IMR-90 (cell line): ENCODE measurements at regions not wholly inside any gene's neighbourhood (a gene's known extent, or its start where the extent isn't known, plus 50 kb on each side); places are given as distances from the start of the nearest gene placed in this dataset.

Experiments
- ATAC-seq: fragments of 200-7000 bp; cut with Tn5 transposase; 2 replicates; pipeline ENCODE4 v1.9.1; 2020; ENCODE audit warnings: low read depth, mild to moderate bottlenecking, moderate library complexity
- BruUV-seq: library from RNA; stranded (reverse); fragments of 400-500 nt; replicated peaks from 2 replicates; lab custom pipeline; 2021; lab: Mats Ljungman, UMichigan
- CTCF ChIA-PET: fragments of 300-600 bp; formaldehyde crosslinking; extraction: SDS; loops from one replicate; lab custom pipeline; 2021; ENCODE audit warnings: antibody characterized with exemption; lab: Yijun Ruan, JAX
- POLR2A ChIA-PET: fragments of 300-600 bp; sonication (Branson Sonifier 250); formaldehyde crosslinking; loops from one replicate; lab custom pipeline; 2022; ENCODE audit warnings: antibody characterized with exemption; ENCODE audit not compliant: unreplicated experiment; lab: Charles Lee
- DNase-seq: peaks from one replicate; pipeline ENCODE4 v3.0.0; 2013
- H2AFZ ChIP-seq: replicated peaks from 2 replicates; pipeline ENCODE3; 2013; ENCODE audit warnings: low read length, mild to moderate bottlenecking; ENCODE audit not compliant: poor library complexity
- H2AK5ac ChIP-seq: 2 replicates; pipeline ENCODE4 v1.6.1; 2013; ENCODE audit warnings: low read depth, low read length, inconsistent platforms
- H2AK9ac ChIP-seq: replicated peaks from 2 replicates; pipeline ENCODE3; 2013; ENCODE audit warnings: mild to moderate bottlenecking, low read depth, low read length, moderate library complexity; ENCODE audit not compliant: poor library complexity
- H2BK120ac ChIP-seq: 2 replicates; pipeline ENCODE4 v1.6.1; 2013; ENCODE audit warnings: low read depth, low read length, inconsistent platforms
- H2BK15ac ChIP-seq: 3 replicates; pipeline ENCODE4 v1.6.1; 2013; ENCODE audit warnings: low read depth, low read length, inconsistent platforms
- H2BK20ac ChIP-seq: 2 replicates; pipeline ENCODE4 v1.6.1; 2013; ENCODE audit warnings: low read depth, mild to moderate bottlenecking, inconsistent platforms, low read length, moderate library complexity
- H2BK5ac ChIP-seq: 2 replicates; pipeline ENCODE4 v1.6.1; 2013; ENCODE audit warnings: mild to moderate bottlenecking, low read depth, low read length, inconsistent platforms; ENCODE audit not compliant: poor library complexity, severe bottlenecking
- H3K14ac ChIP-seq: replicated peaks from 2 replicates; pipeline ENCODE4 v1.6.1; 2013; ENCODE audit warnings: low read depth, low read length, inconsistent platforms
- H3K18ac ChIP-seq: 2 replicates; pipeline ENCODE4 v1.6.1; 2013; ENCODE audit warnings: low read depth, low read length, control low read depth
- H3K23ac ChIP-seq: 2 replicates; pipeline ENCODE4 v1.6.1; 2013; ENCODE audit warnings: low read depth, low read length, inconsistent platforms
- H3K27ac ChIP-seq: 2 replicates; pipeline ENCODE4 v1.5.1; 2013; ENCODE audit warnings: mild to moderate bottlenecking, control low read depth, low read length; ENCODE audit not compliant: insufficient read depth
- H3K27me3 ChIP-seq: 2 replicates; pipeline ENCODE4 v1.6.1; 2013; ENCODE audit warnings: low read length; ENCODE audit not compliant: control insufficient read depth, insufficient read depth
- H3K36me3 ChIP-seq: 2 replicates; pipeline ENCODE4 v1.6.1; 2013; ENCODE audit warnings: low read length, mixed read lengths; ENCODE audit not compliant: control insufficient read depth, insufficient read depth
- H3K4ac ChIP-seq: 2 replicates; pipeline ENCODE4 v1.6.1; 2013; ENCODE audit warnings: low read depth, low read length, inconsistent platforms
- H3K4me1 ChIP-seq: 2 replicates; pipeline ENCODE4 v1.6.1; 2013; ENCODE audit warnings: low read length, mixed read lengths; ENCODE audit not compliant: control insufficient read depth, insufficient read depth
- H3K4me2 ChIP-seq: 2 replicates; pipeline ENCODE4 v1.6.1; 2013; ENCODE audit warnings: low read depth, mild to moderate bottlenecking, control low read depth, low read length, moderate library complexity
- H3K4me3 ChIP-seq: 2 replicates; pipeline ENCODE4 v1.5.1; 2013; ENCODE audit warnings: low read depth, mild to moderate bottlenecking, control low read depth, low read length, moderate library complexity; ENCODE audit not compliant: insufficient read depth
- H3K56ac ChIP-seq: 2 replicates; pipeline ENCODE4 v1.6.1; 2013; ENCODE audit warnings: low read length, inconsistent platforms; ENCODE audit not compliant: insufficient read depth; ENCODE audit errors: extremely low read depth
- H3K79me1 ChIP-seq, 2 experiments: 2 replicates each; pipeline ENCODE4 v1.6.1; 2013; ENCODE audit warnings: low read length in 2 of 2, inconsistent platforms in 1 of 2, low read depth in 1 of 2
- H3K9ac ChIP-seq: 2 replicates; pipeline ENCODE4 v1.6.1; 2013; ENCODE audit warnings: low read depth, low read length, control low read depth
- H3K9me1 ChIP-seq: 2 replicates; pipeline ENCODE4 v1.6.1; 2013; ENCODE audit warnings: low read length, inconsistent platforms; ENCODE audit not compliant: insufficient read depth
- H3K9me3 ChIP-seq: 2 replicates; pipeline ENCODE4 v1.6.1; 2013; ENCODE audit warnings: low read length; ENCODE audit not compliant: control insufficient read depth, insufficient read depth
- H4K20me1 ChIP-seq: 2 replicates; pipeline ENCODE4 v1.6.1; 2013; ENCODE audit warnings: low read length, inconsistent platforms; ENCODE audit not compliant: insufficient read depth
- H4K5ac ChIP-seq: 2 replicates; pipeline ENCODE4 v1.6.1; 2013; ENCODE audit warnings: mild to moderate bottlenecking, low read depth, low read length, control low read depth
- H4K8ac ChIP-seq, 2 experiments: 2 replicates each; pipeline ENCODE4 v1.6.1; 2013; ENCODE audit warnings: low read depth in 2 of 2, low read length in 2 of 2, control low read depth in 1 of 2, inconsistent platforms in 1 of 2
- H4K91ac ChIP-seq: 2 replicates; pipeline ENCODE4 v1.6.1; 2013; ENCODE audit warnings: low read depth, low read length, inconsistent platforms; ENCODE audit not compliant: insufficient read depth
- BHLHE40 ChIP-seq: fragments of 150-350 bp; IDR thresholded peaks from 2 replicates; pipeline ENCODE4 v1.6.1; 2016; ENCODE audit warnings: mild to moderate bottlenecking, low read depth, low read length
- FOS ChIP-seq: fragments of 150-350 bp; IDR thresholded peaks from 2 replicates; pipeline ENCODE4 v1.6.1; 2016; ENCODE audit warnings: low read depth, low read length
- MAFK ChIP-seq: IDR thresholded peaks from 2 replicates; pipeline ENCODE4 v1.6.1; 2012; ENCODE audit warnings: low read depth, low read length, improper control_type of control experiment
- MXI1 ChIP-seq: IDR thresholded peaks from 2 replicates; pipeline ENCODE4 v1.6.1; 2012; ENCODE audit warnings: low read depth, mild to moderate bottlenecking, low read length, moderate library complexity, borderline replicate concordance
- POLR2A ChIP-seq: IDR thresholded peaks from 2 replicates; pipeline ENCODE4 v1.6.1; 2012; ENCODE audit warnings: mild to moderate bottlenecking, low read depth, low read length
- RCOR1 ChIP-seq: IDR thresholded peaks from 2 replicates; pipeline ENCODE4 v1.6.1; 2012; ENCODE audit warnings: mild to moderate bottlenecking, low read length, improper control_type of control experiment; ENCODE audit not compliant: insufficient replicate concordance
- RFX5 ChIP-seq: IDR thresholded peaks from 2 replicates; pipeline ENCODE4 v1.8.0; 2012; ENCODE audit warnings: low read depth, mild to moderate bottlenecking, low read length, moderate library complexity
- WGBS, 2 experiments: methylation state at CpG; one replicate each; pipeline versions ENCODE4 v1.1.5 to v1.1.7; 2013; ENCODE audit warnings: missing lambda C conversion rate in 2 of 2; ENCODE audit not compliant: insufficient read length in 1 of 2; ENCODE audit errors: extremely low coverage in 2 of 2; 5-methylcytosine and 5-hydroxymethylcytosine counted together
- dilution Hi-C: fragments of 300-500 bp; cut with HindIII; formaldehyde crosslinking; loops from one replicate; pipeline ENCODE4 v1.14.3; 2018; ENCODE audit warnings: low sequenced_read_pairs; ENCODE audit not compliant: unreplicated experiment
- in situ Hi-C: fragments of 300-500 bp; cut with MboI; formaldehyde crosslinking; loops from 3 replicates; pipeline ENCODE4 v1.14.3; 2019; ENCODE audit warnings: low sequenced_read_pairs, inconsistent platforms, mixed read lengths
- intact Hi-C: fragments of 100-400 bp; cut with micrococcal nuclease; formaldehyde crosslinking; loops from 2 replicates; pipeline ENCODE4 v1.10.0; 2022
- TF ChIP-seq, protein P1 (sequence below): fragments of 150-350 bp; IDR thresholded peaks from 2 replicates; pipeline ENCODE4 v1.6.1; 2017; ENCODE audit warnings: mild to moderate bottlenecking, antibody characterized with exemption, low read length, low read depth
- TF ChIP-seq, protein P2 (sequence below): fragments of 150-350 bp; IDR thresholded peaks from 2 replicates; pipeline ENCODE4 v1.6.1; 2016; ENCODE audit warnings: low read depth, mild to moderate bottlenecking, low read length, moderate library complexity, borderline replicate concordance
- TF ChIP-seq, protein P3 (sequence below): conservative IDR thresholded peaks from 2 replicates; pipeline ENCODE4 v1.5.1; 2012; ENCODE audit warnings: mild to moderate bottlenecking, low read depth, low read length, improper control_type of control experiment

DNA sequence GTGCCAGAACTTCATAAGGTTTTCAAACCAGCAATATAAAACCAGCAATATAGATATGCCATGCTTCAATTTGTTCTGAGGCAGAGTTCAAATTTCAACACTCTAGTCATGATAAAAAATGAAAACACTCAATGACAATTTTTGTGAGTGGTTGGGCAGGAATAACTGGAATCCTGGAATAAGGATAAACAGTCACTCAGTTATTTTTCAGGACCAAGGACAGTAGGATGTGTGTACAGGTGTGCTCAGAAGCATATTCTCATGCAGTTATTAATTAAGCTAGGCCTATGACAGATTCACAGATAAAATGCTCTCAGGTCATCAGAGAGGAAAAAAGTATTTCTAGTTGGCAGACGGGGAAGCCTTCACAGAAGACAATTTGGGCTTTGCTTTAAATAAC lies 117.3 kb upstream of the PPP2R2B start:
- Histone ChIP-seq H3K23ac (no peak overlapping the region), H3K27ac (no peak overlapping the region), H2BK20ac (no peak overlapping the region), H4K91ac (no peak overlapping the region), H2BK120ac (no peak overlapping the region), H3K9ac (no peak overlapping the region), H3K56ac (no peak overlapping the region), H2AK5ac (no peak overlapping the region), H2AFZ (no peak overlapping the region), H3K18ac (no peak overlapping the region), H4K5ac (no peak overlapping the region), H3K9me3 (peaks cover 11% of the 10 kb centered on the region), H3K27me3 (no peaks in the 10 kb centered on the region), H2AK9ac (no peak overlapping the region), H3K4me2 (no peak overlapping the region), H4K8ac (no peak overlapping the region), H3K36me3 (no peaks in the 10 kb centered on the region), H3K4ac (no peak overlapping the region), H2BK15ac (no peak overlapping the region), H3K4me3 (no peak overlapping the region), H3K9me1 (no peaks in the 10 kb centered on the region), H3K79me1 (no peaks in the 10 kb centered on the region), H4K20me1 (no peaks in the 10 kb centered on the region), H3K4me1 (no peaks in the 10 kb centered on the region), H3K14ac (no peak overlapping the region), H2BK5ac (no peak overlapping the region)
- intact Hi-C loops = no loop called here
- TF ChIP-seq MXI1 = no peak
- no peak for TF ChIP-seq RCOR1
- TF ChIP-seq, protein P1, sequence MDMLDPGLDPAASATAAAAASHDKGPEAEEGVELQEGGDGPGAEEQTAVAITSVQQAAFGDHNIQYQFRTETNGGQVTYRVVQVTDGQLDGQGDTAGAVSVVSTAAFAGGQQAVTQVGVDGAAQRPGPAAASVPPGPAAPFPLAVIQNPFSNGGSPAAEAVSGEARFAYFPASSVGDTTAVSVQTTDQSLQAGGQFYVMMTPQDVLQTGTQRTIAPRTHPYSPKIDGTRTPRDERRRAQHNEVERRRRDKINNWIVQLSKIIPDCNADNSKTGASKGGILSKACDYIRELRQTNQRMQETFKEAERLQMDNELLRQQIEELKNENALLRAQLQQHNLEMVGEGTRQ = no peak
- TF ChIP-seq, protein P2, sequence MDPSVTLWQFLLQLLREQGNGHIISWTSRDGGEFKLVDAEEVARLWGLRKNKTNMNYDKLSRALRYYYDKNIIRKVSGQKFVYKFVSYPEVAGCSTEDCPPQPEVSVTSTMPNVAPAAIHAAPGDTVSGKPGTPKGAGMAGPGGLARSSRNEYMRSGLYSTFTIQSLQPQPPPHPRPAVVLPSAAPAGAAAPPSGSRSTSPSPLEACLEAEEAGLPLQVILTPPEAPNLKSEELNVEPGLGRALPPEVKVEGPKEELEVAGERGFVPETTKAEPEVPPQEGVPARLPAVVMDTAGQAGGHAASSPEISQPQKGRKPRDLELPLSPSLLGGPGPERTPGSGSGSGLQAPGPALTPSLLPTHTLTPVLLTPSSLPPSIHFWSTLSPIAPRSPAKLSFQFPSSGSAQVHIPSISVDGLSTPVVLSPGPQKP = no peak
- no peak for TF ChIP-seq BHLHE40
- no peak for TF ChIP-seq FOS
- no peak for TF ChIP-seq MAFK
- no peak for TF ChIP-seq POLR2A
- TF ChIP-seq, protein P3, sequence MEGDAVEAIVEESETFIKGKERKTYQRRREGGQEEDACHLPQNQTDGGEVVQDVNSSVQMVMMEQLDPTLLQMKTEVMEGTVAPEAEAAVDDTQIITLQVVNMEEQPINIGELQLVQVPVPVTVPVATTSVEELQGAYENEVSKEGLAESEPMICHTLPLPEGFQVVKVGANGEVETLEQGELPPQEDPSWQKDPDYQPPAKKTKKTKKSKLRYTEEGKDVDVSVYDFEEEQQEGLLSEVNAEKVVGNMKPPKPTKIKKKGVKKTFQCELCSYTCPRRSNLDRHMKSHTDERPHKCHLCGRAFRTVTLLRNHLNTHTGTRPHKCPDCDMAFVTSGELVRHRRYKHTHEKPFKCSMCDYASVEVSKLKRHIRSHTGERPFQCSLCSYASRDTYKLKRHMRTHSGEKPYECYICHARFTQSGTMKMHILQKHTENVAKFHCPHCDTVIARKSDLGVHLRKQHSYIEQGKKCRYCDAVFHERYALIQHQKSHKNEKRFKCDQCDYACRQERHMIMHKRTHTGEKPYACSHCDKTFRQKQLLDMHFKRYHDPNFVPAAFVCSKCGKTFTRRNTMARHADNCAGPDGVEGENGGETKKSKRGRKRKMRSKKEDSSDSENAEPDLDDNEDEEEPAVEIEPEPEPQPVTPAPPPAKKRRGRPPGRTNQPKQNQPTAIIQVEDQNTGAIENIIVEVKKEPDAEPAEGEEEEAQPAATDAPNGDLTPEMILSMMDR = no peak
- TF ChIP-seq RFX5 = no peak
- BruUV-seq = no TSS peak
- in situ Hi-C loops = no loop called here
- ATAC-seq (no peak), DNase-seq (no peak)
- ChIA-PET CTCF (no interaction called here), POLR2A (no interaction called here)
- 13% methylated on average over 1 of the region's 1 CpG; no CpG with 5 or more reads in 1 of the 2 experiments for WGBS, 2 experiments
- dilution Hi-C loops = no loop called here
